ENCODE measurements at regions not wholly inside any gene's neighbourhood (a gene's known extent, or its start where the extent isn't known, plus 50 kb on each side); places are given as distances from the start of the nearest gene placed in this dataset.
"Not testable (repeated sequence)": the region's sequence is repeated elsewhere in the genome, so short reads cannot be mapped to it uniquely, and the experiment has no call there.

DNA sequence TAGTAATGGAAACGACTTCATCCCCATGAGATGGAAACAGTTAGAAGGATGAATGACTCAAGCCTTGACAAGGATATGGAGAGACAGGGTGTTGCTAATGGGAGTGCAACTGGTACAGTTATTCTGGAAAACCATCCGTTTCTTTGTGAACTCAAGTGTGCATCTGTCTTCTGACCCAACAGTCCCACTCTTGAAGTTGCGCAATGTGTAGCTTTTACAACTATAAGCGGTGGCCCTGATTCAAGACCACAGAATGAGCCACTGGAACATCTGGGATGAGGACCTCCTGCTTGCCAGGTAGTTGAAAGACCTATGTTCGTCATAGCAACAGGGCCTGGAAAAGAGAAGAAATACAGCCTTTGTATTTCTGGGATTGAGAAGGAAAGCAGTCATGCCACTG lies 115.8 kb upstream of the GMDS start:
- DNase-seq = no peak

DNA sequence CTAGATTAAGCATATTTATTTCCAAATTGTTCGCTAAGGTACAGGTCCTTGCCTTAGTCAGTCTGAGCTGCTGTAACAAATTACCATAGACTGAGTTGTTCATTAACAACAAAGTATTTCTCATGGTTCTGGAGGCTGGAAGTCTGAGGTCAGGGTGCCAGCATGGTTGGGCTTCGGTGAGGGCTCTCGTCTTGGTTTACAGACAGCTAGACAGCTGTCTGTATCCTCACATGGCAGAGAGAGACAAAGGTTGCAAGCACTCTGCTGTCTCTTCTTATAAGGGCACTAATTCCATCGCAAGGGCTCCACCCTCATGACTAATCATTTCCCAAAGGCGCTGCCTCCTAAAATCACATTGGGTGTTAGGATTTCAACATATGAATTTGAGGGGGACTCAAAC lies 115.3 kb upstream of the GMDS start:
- no peak for DNase-seq

DNA sequence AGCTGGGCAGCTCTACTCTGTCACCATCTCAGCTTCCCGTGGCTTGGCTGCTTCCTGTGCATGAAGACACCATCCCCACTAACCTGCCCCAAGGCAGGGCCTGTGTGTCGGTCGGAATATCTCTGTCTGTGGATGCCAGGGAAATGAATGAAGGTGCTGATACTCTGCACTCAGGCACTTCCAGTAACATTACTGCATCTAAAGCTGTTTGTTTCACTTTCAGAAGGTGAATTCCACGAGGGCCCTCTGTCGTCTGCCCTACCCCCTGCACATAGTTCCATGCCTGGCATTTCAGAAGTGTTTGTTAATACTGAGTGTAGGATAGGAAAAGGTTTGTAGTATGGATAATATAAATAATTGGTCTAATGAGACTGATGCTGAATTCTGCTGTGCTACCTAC lies 114.7 kb upstream of the GMDS start:
- no peak for DNase-seq

DNA sequence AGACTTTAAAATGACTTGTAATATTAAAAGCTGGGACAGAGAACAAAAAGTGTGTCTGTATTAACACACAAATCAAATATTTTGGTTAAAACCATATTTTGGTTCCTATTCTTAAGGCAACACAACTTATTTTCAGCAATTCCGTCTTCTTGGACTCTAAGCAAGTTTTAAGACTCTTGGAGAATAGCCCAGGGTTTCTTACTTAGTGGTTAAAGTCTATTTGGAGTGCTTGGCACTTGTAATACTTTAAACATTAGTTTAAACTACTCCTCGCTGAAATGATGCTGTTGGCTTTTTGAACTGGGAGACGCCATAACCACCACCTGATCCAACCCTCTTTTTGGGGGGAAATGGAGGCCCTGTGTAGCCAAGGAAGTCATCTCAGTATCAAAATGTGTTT lies 109.7 kb upstream of the GMDS start:
- no peak for DNase-seq

DNA sequence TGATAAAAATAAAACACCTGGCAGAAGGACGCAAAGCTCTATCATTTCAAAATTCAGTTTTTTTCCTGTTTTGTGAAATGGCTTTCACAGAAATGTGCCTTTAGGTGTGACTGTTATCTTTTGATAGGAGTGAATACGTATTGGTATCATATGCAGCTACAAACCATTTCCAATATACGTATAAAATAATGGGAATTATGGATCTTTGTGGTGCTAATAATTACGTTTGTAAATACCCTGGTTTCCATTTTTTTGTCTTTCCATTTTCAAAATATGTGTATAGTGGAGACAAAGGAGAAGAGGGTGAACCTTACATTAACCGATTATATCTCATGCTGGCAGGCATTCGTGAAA lies 108.7 kb upstream of the GMDS start:
- no peak for DNase-seq

DNA sequence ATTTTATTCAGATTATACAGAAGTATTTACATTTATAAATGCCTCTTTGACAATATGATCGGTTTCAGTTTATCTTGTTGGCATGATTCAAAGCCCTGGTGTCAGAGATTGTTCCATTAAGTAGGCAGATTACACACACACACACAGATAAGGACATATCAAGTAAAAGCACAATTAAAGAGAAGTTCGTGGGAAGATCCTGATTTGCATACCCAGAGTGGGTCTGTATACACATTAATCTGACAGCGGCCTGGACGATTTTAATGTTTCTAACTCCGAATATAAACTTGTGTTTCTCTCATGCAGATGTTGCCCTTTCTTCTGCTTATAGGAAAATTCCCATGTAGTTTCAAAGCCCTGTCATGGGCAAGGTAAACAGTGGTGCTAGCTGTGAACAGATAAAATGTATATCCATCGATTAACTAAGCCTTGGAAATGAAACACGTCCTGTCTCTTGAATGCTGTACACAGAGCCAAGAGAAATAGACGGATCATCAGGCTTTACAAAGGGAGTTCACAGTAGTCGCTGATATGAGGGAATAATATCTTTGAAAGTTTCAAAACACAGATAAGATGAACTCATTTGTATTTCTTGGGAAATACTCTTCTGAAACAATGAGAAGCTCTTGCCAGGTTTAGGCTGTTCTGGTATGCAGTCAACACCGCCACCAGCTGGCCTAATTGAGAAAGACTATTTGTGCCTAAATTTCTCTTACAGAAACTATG lies 108.2 kb upstream of the GMDS start:
- DNase-seq = peak; percentile 33

DNA sequence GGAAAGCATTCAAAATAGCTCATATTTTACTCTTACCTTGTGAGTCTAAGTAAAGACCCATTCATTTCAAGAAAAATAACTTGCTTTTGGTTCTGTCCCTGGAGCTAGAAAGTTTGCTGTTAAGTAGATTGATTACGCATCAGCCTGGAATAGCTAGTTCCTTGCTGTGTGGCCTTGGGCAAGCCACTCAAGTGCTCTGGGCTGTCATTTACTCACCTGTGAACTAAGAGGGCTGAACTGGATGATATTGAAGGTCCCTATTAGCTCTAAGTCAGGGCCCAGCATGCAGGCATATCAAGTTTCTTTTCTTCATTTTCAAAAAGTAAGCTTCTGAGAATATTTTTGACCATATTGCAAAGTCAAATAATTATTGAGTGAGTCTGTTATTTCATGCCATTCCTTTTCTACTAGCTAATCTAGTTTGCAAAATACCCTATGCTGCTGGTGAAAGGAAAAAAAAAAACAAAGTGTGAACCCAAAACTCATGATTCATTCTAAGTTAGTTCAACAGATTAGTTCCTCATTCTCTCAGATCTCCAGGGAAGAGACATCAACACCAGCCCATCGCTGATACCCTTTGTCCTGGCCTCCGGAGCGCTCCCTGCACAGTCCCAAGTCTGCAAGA lies 106.5 kb upstream of the GMDS start:
- DNase-seq = no peak

DNA sequence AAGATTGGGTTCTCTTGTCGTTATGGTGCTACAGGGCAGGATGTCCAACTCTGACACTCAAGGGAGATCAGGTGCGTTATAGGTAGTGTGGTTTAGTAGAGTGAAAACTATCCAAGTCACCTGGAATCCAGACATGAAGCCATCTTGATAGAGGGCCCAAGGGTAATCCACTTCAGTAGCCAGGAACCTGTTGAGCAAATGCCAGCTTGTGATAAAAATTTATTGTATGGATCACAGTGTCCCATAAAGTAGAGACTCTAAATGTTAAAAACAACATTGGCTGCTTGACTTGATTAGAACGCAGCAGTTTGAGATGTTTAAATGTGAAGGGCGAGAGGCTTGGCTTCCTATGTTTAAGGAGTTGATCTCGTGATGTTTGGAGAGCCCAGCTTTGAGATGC lies 105.7 kb upstream of the GMDS start:
- no peak for DNase-seq

DNA sequence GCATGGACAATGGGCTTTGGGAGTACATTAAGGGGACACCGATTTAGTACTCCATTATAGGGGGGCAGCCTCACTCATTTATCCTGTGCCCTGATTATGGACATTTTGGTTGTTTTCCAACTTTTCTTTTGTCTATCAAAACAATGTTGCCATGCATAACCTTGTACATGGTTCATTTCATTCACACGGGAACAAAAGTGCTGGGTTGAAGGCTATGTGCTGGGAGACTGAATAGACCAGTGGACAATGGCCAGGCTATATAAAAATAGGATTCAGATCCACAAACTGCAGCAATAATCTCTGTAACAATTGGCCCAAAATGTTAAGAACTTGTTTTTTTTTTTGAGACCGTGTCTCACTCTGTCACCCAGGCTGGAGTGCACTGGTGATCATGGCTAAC lies 100.7 kb upstream of the GMDS start:
- DNase-seq = no peak

DNA sequence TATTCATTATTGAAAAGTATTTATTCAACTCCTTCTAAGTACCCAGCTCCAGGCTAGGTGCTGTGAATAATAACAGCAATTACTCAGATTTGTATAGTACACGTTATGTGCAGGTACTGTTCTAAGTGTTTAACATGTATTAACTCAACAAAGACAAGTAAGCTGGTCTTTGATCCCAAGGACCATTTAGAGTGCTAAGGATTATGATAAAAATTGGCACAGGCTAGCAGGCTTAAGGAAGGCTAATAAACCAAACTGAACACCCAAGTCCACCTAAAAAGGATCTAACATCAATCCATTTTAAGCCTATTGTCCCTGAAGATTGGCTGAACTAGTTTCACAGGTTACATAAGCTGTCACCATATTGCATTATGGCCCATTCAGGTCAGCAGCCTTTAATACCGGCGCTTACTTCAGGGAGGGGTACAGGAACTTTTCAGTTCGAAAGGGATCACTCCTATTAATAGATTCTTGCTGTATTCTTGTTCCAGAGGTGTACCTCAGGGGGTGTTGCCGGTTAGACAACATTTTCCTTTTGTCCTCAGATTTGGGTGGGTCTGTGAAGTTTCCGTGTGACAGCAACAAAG lies 99.0 kb upstream of the GMDS start:
- no peak for DNase-seq

DNA sequence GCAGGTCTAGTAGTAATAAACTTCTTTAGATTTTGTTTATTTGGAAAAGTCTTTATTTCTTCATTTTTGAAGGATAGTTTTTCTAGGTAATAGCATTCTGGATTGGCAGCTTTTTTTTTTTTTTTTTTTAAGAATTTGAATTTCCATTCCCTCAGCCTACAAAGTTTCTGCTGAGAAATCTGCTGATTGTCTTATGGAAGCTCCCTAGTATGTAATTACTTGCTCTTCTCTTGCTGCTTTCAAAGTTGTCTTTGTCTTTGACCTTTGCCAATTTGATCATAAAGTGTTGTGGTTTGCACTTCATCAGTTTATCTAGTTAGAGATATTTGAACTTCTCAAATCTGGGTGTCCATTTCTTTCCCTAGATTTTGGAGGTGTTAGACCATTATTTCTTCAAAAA lies 82.2 kb upstream of the GMDS start:
- no peak for DNase-seq

DNA sequence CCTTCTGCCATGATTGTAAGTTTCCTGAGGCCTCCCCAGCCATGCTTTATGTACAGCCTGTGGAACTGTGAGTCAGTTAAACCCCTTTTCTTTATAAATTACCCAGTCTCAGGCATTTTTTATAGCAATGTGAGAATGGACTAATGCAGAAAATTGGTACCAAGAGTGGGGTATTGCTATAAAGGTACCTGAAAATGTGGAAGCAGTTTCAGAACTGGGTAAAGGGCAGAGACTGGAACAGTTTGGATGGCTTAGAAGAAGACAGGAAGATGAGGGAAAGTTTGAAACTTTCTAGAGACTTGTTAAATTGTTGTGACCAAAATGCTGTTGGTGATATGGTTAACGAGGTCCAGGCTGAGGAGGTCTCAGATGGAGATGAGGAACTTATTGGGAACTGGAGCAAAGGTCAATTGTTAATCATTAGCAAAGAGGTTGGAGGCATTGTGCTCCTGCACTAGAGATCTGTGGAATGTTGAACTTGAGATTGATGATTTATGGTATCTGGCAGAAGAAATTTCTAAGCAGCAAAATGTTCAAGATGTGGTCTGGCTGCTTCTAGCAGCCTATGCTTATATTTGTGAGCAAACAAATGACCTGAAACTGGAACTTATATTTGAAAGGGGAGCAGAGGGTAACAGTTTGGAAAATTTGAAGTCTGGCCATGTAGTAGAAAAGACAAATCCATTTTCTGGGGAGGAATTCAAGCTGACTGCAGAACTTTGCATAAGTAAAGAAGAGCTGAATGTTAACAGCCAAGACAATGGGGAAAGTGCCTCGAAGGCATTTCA lies 79.0 kb upstream of the GMDS start:
- no peak for DNase-seq

DNA sequence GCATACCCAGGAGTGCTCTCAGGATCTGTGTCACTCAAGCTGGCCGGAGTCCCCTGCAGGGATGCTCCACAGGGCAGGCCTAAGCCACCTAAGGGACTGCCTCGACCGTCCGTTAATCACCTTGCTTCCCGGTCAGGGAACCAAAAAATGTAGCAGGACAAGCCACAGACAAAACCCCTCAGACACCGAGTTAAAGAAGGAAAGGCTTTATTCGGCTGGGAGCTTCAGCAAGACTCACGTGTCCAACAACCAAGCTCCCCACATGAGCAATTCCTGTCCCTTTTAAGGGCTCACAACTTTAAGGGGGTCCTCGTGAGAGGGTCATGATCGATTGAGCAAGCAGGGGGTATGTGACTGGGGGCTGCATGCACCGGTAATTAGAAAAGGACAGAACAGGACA lies 72.1 kb upstream of the GMDS start:
- not testable (repeated sequence) for DNase-seq

DNA sequence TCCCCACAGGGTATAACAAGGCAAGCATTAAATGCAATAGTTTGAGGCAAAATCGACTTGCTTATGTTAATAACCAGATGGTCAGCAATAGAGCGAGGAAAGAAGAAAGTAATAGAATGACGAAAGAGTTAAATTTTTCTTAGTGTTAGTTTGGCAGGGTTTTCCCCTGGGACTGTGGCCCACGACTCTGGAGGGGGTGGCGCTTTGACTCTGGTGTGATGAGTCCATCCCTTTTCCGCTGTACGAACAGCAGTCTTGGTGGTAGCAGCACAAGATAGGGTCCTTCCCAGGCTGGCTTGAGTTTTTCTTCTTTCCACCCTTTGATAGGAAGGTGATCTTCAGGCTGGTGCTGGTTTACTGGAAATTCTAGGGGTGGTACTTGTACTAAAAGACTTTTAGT lies 69.2 kb upstream of the GMDS start:
- DNase-seq = no peak

DNA sequence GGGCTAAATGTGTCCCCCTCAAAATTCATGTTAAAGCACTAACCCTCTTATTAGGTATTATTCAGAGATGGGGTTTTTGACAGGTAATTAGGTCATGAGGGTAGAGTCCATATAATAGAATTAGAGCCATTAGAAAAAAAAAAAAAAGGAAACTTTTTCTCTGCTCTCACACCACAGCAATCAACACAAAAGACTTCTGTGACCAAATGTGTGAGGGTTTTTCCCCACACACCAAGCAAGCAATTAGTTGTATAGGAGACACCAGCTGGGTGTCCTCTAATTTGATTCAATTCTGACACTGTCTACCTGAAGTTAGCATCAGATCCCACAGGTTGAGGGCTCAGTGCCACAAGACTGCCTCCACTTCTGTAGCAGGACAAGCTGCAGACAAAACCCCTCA lies 64.6 kb upstream of the GMDS start:
- no peak for DNase-seq

DNA sequence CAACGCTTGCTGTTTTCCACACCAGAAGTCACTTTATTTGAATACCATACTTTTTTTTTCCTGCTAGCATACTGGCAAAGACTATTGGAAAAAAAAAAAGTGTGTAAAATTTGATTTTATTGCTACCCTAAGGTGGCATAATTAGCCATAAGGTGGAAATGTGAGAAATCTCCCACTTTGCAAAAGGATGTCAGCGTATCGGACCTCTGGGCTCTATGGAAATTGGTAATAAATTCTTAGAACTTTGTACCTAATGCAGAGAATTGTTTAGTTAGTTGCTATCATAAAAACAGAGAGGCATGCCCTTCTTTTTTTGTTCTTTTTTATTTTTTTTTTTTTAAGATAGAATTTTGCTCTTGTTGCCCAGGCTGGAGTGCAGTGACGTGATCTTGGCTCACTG lies 63.7 kb upstream of the GMDS start:
- no peak for DNase-seq

DNA sequence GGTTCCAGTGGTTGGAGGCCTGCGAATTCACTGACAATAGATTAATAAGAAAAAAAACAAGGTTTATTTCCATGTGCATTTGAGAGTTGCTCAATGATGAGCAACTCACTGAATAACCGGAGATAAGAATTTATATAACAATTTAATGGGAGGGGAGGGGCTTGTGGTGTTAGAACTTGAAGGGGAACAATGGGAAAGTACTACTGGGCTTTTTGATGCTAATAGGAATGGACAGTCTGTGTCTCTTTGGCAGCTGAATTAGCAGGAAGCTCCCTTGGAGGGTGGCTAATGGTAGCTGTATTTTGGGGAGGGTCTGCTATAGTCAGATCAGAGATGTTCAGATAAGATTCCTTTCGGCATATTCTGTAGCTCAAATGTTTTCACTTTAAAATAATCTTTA lies 62.4 kb upstream of the GMDS start:
- no peak for DNase-seq

DNA sequence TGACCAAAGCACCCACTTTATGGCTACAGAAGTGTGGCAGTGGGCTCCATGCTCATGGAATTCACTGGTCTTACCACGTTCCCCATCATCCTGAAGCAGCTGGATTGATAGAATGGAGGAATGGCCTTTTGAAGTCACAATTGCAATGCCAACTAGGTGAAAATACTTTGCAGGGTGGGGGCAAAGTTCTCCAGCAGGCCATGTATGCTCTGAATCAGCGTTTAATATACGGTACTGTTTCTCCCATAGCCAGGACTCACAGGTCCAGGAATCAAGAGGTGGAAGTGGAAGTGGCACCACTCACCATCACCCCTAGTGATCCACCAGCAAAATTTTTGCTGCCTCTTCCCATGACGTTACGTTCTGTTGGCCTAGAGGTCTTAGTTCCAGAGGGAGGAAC lies 60.5 kb upstream of the GMDS start:
- DNase-seq = no peak

DNA sequence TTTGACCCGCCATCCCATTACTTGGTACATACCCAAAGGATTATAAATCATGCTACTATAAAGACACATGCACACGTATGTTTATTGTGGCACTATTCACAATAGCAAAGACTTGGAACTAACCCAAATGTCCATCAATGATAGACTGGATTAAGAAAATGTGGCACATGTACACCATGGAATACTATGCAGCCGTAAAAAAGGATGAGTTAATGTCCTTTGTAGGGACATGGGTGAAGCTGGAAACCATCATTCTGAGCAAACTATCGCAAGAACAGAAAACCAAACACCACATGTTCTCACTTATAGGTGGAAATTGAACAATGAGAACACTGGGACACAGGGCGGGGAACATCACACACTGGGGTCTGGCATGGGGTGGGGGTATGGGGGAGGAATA lies 57.1 kb upstream of the GMDS start:
- DNase-seq = not testable (repeated sequence)

DNA sequence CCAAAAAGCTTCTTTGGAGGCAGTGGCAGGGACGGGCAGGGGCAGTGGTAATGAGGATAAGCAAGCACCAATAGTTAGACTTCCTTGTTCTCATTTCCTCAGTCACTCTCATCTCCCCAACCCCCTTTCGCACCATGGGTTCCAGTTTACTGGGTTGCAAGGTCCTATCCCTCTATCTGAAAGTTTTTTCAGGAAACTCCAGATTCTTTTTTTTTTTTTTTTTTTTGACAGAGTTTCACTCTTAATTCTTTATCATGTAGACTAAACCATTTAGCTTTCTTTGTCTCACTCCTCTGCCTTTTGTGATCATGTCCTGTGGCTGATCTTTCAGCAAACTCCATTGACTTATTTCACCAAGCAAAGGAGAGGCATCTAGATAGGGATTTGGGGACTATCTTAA lies 51.4 kb upstream of the GMDS start:
- DNase-seq = no peak

Measured in CD4-positive, alpha-beta T cell treated with Interleukin-4 for 4 hours (primary cell).